ENCODE measurements at regions not wholly inside any gene's neighbourhood (a gene's known extent, or its start where the extent isn't known, plus 50 kb on each side); places are given as distances from the start of the nearest gene placed in this dataset.

DNA sequence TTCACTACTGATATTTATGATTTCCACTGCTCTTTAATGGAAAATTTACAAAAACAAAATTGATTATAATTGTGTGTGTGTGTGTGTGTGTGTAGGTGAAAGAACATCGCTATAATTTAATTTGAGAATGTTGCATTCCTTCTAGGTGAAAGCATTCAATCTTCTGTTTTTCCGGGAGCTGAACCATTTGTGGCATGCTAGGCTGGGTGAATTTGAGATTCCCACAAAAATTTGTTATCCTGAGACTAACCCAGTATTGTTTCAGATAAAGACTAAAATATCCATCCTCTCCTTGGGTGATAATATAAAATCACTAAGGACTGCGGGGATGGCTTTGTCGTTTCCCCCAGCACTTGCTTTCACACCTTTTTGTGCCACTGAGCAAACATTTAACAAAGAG lies 911.2 kb upstream of the PIK3C3 start:
- TF ChIP-seq POLR2AphosphoS5 (IDR thresholded peaks at IDR 0.05) (no peak), POLR2A (IDR thresholded peaks at IDR 0.05) (no peak), EP300 (IDR thresholded peaks at IDR 0.05) (no peak)
- TF ChIP-seq, protein P1, sequence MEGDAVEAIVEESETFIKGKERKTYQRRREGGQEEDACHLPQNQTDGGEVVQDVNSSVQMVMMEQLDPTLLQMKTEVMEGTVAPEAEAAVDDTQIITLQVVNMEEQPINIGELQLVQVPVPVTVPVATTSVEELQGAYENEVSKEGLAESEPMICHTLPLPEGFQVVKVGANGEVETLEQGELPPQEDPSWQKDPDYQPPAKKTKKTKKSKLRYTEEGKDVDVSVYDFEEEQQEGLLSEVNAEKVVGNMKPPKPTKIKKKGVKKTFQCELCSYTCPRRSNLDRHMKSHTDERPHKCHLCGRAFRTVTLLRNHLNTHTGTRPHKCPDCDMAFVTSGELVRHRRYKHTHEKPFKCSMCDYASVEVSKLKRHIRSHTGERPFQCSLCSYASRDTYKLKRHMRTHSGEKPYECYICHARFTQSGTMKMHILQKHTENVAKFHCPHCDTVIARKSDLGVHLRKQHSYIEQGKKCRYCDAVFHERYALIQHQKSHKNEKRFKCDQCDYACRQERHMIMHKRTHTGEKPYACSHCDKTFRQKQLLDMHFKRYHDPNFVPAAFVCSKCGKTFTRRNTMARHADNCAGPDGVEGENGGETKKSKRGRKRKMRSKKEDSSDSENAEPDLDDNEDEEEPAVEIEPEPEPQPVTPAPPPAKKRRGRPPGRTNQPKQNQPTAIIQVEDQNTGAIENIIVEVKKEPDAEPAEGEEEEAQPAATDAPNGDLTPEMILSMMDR (IDR thresholded peaks at IDR 0.05): no peak
